ENCODE measurements at regions not wholly inside any gene's neighbourhood (a gene's known extent, or its start where the extent isn't known, plus 50 kb on each side); places are given as distances from the start of the nearest gene placed in this dataset.

DNA sequence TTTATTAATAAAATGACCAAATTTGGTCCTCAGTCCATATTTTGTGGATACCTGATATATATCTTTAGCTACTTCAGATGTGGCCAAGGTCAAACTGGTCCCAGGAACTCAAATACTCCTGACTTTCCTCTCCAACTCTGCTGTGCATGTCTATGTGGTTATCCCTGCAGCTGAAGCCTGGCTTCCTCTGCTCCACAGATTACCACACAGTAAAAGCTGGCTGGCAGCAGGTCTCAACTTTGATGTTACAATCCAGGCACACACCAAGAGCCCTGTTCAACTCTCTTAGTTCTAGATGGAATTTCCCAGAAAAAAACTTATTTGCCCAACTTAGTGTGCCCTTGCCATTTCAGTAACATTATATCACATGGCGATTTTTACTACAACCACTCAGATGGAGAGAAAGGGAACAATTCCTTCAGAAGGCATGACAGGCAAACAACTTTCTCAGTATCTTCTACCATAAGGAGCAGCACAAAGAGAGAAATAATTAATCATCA, 479.5 kb downstream of the PLPP3 start:
- no peak overlapping the region for H3K27ac Mint-ChIP-seq

DNA sequence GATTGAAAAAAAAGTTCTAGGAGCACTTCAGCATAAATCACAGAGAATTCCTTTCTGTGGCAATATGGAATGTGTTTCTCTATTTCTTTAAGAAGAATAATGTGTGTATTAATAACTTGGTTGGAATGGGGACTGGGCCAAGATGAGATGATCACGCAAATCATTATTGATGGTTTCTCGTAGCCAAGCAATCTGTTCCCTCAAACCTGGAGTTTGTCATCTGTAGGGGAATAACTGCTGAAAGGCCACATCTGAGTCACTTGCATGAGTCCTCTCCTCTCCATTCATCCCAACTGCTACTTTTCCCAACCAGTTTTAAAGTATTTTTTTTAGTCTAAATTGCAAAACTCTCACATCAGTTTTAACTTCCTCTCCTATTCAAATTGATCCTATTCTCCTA, 480.4 kb downstream of the PLPP3 start:
- DNase-seq: no peak
- no peak for TF ChIP-seq CTCF (IDR thresholded peaks at IDR 0.05)
- H3K27ac Mint-ChIP-seq: no peak overlapping the region
- peaks cover 4% of the 10 kb centered on the region for H3K9me3 Mint-ChIP-seq
- H3K4me1 Mint-ChIP-seq (ENCODE audit: low read depth): peaks cover 32% of the 10 kb centered on the region
- H3K36me3 Mint-ChIP-seq (ENCODE audit: low read depth): no peaks in the 10 kb centered on the region
- H3K27me3 Mint-ChIP-seq (ENCODE audit: insufficient read depth): peaks cover 1% of the 10 kb centered on the region; the same call in 1 of the 2 replicates
- H3K4me3 Mint-ChIP-seq: no peak overlapping the region

More for the DNA sequence above, 479.5 kb downstream of the PLPP3 start:
- H3K9me3 Mint-ChIP-seq: peaks cover 11% of the 10 kb centered on the region
- peaks cover 32% of the 10 kb centered on the region for H3K4me1 Mint-ChIP-seq (ENCODE audit: low read depth)
- no peaks in the 10 kb centered on the region for H3K36me3 Mint-ChIP-seq (ENCODE audit: low read depth)
- TF ChIP-seq CTCF (IDR thresholded peaks at IDR 0.05): no peak
- H3K27me3 Mint-ChIP-seq (ENCODE audit: insufficient read depth): peaks cover 1% of the 10 kb centered on the region; the same call in 1 of the 2 replicates
- no peak overlapping the region for H3K4me3 Mint-ChIP-seq
- no peak for DNase-seq

GRCh38 chr1:56097713-56098112, 481.6 kb downstream of the PLPP3 start:
- Mint-ChIP-seq H3K36me3 (ENCODE audit: low read depth) (no peaks in the 10 kb centered on the region), H3K27ac (no peak overlapping the region), H3K4me1 (ENCODE audit: low read depth) (peaks cover 32% of the 10 kb centered on the region), H3K4me3 (no peak overlapping the region), H3K27me3 (ENCODE audit: insufficient read depth) (peaks cover 1% of the 10 kb centered on the region; the same call in 1 of the 2 replicates), H3K9me3 (no peaks in the 10 kb centered on the region; the same call in 1 of the 2 replicates)
- no peak for TF ChIP-seq CTCF (IDR thresholded peaks at IDR 0.05)
- no peak for DNase-seq

DNA sequence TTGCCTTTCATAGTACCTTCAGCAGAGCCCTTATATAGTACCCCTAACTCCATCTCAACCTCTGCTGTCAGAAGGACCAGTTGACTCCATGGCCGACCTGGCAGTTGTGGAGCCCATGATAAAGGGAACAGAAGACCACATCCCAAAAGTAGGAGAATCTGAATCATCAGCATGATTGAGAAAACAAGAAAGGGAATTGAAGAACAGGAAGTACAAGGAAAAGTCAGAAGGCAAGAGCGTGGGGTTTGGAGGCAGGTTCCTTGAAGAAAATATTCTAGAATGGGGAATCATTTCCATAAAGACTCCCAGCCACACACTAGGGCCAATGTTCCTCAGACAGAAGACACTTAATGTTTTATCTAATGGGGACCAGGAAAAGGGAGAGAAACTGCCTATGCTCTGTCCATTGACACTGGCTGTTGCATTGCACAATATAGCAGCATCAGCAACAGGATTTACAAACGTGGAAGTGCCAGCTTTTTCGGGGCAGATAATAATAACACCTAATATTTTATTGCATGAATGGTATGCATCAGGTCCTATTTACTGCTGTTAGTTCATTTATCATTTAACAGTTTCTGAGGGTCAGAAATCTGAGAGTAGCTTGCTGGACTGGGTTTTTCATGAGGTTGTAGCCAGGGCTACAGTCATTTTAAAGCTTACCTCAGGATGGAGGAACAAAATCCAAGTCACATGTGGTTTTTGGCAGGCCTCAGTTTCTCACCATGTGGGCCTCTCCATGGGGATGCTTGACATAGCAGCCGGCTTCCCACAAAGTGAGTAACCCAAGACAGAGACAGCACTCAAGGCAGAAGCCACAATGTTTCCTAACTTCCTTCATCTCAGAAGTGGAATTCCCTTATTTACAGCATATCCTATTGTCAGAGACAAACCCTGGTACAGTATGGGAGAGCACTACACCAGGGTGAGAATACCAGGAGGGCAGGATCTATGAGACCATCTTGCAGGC, 483.4 kb downstream of the PLPP3 start:
- Mint-ChIP-seq H3K27ac (peak overlapping the region; percentile 43; the same call in 1 of the 2 replicates), H3K27me3 (ENCODE audit: insufficient read depth) (peaks cover 1% of the 10 kb centered on the region), H3K36me3 (ENCODE audit: low read depth) (no peaks in the 10 kb centered on the region), H3K9me3 (no peaks in the 10 kb centered on the region), H3K4me1 (ENCODE audit: low read depth) (peaks cover 32% of the 10 kb centered on the region), H3K4me3 (no peak overlapping the region)
- DNase-seq: peak; percentile 53
- no peak for TF ChIP-seq CTCF (IDR thresholded peaks at IDR 0.05)

DNA sequence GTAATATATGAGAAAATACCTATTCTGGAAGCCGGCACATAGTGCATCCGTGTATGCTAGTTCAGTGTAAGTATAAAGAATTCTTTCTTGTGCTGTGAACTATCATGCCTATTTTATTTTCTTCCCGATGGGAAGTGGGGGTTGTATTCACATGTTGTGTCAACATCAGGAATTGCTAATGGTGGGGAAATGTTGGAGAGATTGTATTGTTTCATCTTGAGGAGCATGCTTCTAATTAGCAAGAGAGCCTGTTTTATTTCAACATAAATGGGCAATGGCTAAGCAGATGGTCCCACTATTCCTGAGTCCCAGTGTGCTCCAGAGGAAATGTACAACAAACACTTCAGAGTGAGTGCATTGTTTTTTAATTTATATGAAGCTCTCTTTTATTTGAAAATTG, 485.2 kb downstream of the PLPP3 start:
- Mint-ChIP-seq H3K4me3 (no peak overlapping the region), H3K36me3 (ENCODE audit: low read depth) (no peaks in the 10 kb centered on the region), H3K4me1 (ENCODE audit: low read depth) (peaks cover 20% of the 10 kb centered on the region; the same call in 1 of the 2 replicates), H3K9me3 (no peaks in the 10 kb centered on the region), H3K27me3 (ENCODE audit: insufficient read depth) (peaks cover 1% of the 10 kb centered on the region), H3K27ac (no peak overlapping the region)
- no peak for TF ChIP-seq CTCF (IDR thresholded peaks at IDR 0.05)
- DNase-seq: no peak
